Suppressor macrophage treated with lipopolysaccharide for 1 hour (primary cell): ENCODE measurements at regions not wholly inside any gene's neighbourhood (a gene's known extent, or its start where the extent isn't known, plus 50 kb on each side); places are given as distances from the start of the nearest gene placed in this dataset.

Experiments
- DNase-seq, 3 donors: peaks; one replicate each; pipeline ENCODE4 v3.0.0-alpha.2; 2020 to 2022

DNA sequence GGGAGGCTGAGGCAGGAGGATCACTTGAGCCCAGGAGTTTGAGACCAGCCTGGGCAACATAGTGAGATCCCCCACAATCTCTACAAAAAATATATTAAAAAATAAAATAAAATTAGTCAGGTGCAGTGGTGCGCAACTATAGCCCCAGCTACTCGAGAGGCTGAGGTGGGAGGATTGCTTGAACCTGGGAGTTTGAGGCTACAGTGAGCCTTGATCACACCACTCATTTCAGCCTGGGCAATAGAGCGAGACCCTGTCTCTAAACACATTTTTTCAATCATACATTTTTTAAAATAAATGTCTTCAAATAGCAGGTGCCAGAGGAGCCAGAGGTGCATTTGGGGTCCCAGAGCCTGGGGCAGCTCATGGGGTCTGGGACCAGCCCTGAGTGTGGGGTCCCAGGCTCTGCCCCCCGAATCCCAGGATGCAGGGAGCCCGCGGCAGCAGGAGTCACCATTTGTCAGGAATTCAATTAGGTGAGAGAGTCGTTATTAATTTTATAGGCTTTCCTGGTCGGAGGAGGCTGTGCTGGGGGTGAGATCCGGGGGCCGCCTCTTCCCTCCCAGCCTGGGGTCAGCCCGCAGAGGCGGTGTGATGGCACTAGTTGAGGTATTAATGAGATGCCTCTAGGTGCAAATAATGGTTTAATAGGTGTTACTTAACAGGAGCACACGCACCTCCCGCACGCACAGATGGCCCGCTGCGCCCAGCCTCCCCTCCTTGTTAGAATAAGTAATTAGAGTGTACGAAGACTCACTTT, 78.3 kb downstream of the MICALL2 start:
- DNase-seq = no peak

DNA sequence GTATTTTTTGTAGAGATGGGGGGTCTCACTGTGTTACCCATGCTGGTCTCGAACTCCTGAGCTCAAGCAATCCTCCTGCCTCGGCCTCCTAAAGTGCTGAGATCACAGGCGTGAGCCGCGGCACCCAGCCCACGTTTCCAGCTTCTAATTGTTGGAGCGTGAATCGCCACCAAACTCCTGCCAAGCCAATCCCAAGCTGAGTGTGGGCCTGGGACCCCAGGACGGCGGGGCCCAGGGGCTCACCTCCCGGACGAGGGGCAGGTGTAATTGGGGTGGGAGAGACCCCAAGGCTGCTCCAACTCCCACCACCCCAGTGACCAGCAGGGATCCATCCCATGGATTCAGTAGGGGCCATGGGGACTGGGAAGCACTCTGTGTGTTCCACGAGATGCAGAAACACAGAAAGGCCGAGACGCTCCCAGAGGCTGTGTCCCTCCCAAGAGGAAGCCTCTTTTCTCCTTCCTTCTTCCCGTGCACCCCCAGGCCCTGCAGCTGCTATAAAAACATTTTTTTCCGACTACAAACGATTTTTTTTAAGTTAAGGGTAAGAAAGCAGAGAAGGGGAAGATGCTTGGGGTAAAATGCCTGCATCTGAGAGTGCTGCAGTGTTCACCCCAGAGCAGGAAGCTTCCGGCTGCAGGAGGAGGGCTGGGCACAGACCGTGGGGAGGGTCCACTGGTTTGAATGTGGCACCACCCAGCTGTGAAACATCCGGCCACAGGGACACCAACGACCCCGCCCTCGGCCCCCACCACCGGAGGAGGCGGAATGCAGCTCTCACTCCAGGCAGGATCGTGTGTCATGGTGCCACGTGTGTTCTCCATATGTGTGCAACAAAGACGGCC, 76.5 kb downstream of the MICALL2 start:
- DNase-seq = no peak

DNA sequence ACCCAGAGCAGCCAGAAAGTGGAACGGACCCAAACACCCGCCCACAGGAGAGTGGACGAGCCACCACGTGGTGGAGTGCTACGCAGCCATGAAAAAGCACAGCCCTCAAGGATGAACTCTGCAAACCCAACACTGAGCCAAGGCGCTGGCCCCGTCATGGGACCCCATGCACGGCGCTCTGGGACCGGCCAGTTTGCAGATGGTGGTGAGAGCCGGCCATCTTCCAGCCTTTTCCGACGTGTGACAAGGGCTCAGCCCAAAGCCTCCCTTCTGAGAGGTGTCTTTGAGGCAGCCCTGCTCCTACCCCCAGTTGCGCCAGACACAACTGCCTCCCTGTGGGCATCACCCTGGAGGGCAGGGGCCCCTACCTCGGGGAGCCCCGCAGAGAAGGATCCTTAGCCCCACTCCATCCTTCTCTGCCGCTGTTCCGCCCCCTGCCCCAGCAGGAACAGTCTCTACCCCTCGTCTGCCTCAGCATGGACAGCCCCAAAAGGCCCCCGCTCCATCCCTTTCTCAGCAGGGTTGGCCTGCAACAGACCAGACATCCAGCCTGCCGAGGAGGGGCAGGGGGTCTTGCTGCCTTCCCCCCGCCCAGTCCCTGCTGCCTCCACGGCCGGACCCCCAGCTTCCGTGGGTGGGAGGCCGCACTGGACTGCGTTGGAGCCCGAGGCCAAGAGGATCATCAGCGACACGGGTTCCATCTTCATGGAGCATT, 75.7 kb downstream of the MICALL2 start:
- no peak for DNase-seq

DNA sequence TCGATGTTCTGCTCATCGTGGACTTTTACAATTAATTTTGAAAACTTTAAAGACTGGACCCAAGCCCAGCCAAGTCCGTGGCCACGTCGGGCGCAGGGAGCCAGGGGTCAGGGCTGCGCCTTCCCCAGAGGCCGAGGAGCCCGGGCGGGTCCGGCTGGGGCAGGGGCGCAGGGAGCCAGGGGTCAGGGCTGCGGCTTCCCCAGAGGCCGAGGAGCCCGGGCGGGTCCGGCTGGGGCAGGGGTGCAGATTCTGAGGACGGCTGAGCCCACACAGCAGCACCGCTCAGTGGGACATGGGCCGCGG, 75.2 kb downstream of the MICALL2 start:
- no peak for DNase-seq
